AG10803 (cell line): ENCODE measurements at regions not wholly inside any gene's neighbourhood (a gene's known extent, or its start where the extent isn't known, plus 50 kb on each side); places are given as distances from the start of the nearest gene placed in this dataset.
"Not testable (repeated sequence)": the region's sequence is repeated elsewhere in the genome, so short reads cannot be mapped to it uniquely, and the experiment has no call there.

Experiments
- DNase-seq: peaks from one replicate; pipeline ENCODE4 v3.0.0; 2010; ENCODE audit warnings: low read depth
- H3K4me3 ChIP-seq: 2 replicates; pipeline ENCODE4 v1.5.1; 2011; ENCODE audit warnings: mild to moderate bottlenecking, low read length, control low read depth
- TF ChIP-seq, protein P1 (sequence below): conservative IDR thresholded peaks from 2 replicates; pipeline ENCODE4 v1.5.1; 2011; ENCODE audit warnings: mild to moderate bottlenecking, low read length, control low read depth, inconsistent platforms

DNA sequence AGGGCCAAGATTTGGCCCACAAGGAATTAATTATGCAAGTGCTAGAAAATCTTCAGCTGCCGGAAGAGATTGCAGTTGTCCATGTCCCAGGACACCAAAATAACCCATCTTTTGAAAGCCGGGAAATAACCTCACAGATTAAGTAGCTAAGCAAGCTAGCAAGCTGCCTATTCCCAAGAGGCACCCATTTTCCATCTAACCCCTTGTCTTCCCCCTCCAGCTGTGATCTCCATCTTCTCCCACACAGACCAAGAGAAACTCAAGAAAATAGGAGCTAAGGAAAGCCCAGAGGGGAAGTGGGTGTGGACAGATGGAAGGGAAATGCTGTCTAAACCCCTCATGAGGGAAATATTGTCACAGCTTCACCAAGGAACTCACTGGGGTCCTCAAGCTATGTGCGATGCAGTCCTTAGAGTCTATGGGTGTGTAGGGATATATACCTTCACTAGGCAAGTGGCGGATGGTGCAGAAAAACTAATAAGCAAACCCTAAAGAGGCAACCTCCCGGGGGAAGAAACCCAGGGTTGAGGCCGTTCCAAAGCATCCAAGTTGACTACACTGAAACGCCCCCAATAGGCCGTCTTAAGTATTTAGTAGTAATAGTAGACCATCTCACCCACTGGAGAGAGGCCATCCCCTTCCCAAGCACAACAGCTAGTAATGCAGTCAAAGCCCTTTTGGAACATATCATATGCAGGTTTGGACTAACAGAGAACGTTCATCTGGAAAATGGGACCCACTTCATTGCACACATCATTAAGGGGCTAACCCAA lies 64.3 kb upstream of the PRSS16 start:
- DNase-seq = no peak
- no peak overlapping the region for H3K4me3 ChIP-seq
- TF ChIP-seq, protein P1, sequence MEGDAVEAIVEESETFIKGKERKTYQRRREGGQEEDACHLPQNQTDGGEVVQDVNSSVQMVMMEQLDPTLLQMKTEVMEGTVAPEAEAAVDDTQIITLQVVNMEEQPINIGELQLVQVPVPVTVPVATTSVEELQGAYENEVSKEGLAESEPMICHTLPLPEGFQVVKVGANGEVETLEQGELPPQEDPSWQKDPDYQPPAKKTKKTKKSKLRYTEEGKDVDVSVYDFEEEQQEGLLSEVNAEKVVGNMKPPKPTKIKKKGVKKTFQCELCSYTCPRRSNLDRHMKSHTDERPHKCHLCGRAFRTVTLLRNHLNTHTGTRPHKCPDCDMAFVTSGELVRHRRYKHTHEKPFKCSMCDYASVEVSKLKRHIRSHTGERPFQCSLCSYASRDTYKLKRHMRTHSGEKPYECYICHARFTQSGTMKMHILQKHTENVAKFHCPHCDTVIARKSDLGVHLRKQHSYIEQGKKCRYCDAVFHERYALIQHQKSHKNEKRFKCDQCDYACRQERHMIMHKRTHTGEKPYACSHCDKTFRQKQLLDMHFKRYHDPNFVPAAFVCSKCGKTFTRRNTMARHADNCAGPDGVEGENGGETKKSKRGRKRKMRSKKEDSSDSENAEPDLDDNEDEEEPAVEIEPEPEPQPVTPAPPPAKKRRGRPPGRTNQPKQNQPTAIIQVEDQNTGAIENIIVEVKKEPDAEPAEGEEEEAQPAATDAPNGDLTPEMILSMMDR = no peak

DNA sequence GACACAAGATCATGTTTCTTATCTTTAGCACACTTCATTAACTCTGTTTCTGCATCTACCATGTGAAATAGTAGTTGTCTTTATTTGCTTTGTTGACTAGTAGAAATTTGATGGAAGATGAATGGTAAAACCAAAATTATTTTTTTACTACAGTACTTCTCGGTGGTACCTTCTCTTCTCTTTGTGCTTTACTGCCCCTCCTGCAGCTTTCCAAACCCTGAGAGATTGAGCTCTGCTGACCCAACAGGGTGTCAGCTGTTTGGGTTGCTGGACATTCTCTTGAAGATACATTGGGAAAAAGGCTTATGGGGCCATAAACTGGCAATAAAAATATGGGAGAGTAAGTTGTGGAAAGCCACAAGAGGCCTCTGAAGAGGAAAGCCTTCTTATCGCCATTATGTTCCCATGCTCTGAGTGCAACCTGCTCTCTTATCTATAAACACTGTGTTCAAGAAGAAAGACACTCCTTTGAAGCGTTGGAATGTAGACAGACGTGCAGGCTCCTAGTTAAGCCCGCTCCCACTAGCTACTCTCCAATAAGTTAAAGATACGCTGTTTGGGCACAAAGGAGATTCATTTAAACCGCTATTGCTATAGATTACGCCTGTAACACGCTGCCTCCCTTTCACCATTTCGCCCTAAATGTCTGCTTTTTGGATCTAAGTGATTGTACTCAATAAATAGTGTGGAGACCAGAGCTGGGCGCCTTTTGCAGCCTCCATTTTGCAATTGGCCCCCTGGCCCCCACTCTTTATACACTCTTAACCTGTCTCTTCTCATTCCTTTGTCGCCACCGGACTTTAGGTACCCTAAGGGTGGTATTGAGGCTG lies 60.1 kb upstream of the PRSS16 start:
- DNase-seq = no peak
- H3K4me3 ChIP-seq = peak overlapping the region; percentile 75
- TF ChIP-seq, protein P1 = no peak

- peak overlapping the region; percentile 75 for H3K4me3 ChIP-seq
- TF ChIP-seq, protein P1 = no peak
- peak; percentile 73 for DNase-seq
These were observed 59.2 kb upstream of the PRSS16 start for GRCh38 chr6:27188061-27188884.

- TF ChIP-seq, protein P1 = peak; percentile 68
- peak; percentile 74 for DNase-seq
- peak overlapping the region; percentile 75 for H3K4me3 ChIP-seq
These were observed 58.5 kb upstream of the PRSS16 start for GRCh38 chr6:27188885-27189418.

DNA sequence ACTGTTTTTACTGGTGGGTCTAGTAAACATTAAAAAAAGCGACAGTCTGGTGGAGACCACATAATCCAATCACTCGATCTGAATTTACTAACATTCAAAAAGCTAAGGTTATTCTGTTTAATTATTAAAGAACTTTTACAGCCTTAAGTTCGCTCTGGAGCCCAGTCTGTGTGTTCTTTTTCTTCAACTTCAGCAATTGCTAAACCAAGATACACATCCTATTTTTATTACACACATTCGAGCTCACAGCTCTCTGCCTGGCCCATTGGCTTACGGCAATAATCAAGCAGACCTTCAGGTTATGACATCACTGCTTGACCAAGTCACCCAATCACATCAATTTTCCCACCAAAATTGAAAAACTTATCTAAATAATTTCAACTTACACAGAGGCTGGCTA lies 57.4 kb upstream of the PRSS16 start:
- DNase-seq = no peak
- H3K4me3 ChIP-seq = no peak overlapping the region
- TF ChIP-seq, protein P1 = no peak

GRCh38 chr6:27194453-27194852 lies 53.0 kb upstream of the PRSS16 start:
- H3K4me3 ChIP-seq, DNase-seq: not testable (repeated sequence)

DNA sequence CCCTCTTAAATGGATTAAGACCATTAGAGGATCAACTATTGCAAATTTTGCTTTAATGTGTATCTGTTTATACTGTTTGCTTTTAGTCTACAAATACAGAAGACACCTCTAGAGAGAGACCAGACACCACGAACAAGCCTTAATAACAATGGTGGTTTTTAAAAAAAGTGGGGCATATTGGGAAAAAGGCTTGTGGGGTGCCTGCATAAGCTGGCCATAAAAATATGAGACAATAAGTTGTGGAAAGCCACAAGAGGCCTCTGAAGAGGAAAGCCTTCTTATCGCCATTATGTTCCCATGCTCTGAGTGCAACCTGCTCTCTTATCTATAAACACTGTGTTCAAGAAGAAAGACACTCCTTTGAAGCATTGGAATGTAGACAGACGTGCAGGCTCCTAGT lies 52.0 kb upstream of the PRSS16 start:
- not testable (repeated sequence) for H3K4me3 ChIP-seq, DNase-seq
